ENCODE measurements at regions not wholly inside any gene's neighbourhood (a gene's known extent, or its start where the extent isn't known, plus 50 kb on each side); places are given as distances from the start of the nearest gene placed in this dataset.

DNA sequence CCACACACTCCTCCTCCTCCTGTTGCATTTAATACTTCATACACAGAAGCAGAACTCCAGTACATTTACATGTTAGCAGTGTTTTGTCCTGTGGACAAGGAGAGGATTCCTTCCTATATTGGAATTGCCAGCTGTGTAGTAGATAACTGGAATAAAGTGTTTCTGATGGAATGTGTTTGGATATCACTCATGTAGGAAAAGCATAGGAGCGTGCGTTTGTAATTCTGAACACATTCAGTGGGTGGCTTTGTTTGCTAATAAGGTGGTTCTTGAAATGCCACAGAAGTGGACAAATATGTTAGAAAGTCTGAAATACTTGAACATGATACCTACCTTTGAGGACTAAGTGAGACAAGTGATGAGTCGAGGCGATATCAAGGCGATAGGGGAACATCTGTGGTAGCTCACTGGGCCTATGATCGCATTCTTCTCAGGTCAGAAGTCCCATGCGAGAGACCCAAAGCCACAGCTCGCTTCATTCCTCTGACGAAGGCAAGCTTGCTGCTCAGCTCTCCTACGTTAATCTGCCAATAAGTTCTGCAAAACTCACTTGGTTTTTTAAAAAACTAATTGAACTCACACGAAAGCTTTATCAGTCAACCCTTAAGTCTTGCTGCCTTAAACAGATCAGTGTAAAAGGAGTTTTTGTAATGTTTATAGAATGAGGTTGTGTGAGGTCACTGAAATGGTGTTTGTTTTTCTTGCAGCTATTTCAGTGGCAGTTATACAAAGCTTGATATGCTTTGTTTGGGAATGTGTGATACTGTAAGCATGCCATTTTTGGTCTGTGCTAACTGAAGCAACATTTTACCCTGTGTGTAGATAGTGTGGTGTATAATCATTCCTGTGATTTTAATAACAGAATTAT lies 159.9 kb downstream of the SOX4 start:
- TF ChIP-seq, protein P1, sequence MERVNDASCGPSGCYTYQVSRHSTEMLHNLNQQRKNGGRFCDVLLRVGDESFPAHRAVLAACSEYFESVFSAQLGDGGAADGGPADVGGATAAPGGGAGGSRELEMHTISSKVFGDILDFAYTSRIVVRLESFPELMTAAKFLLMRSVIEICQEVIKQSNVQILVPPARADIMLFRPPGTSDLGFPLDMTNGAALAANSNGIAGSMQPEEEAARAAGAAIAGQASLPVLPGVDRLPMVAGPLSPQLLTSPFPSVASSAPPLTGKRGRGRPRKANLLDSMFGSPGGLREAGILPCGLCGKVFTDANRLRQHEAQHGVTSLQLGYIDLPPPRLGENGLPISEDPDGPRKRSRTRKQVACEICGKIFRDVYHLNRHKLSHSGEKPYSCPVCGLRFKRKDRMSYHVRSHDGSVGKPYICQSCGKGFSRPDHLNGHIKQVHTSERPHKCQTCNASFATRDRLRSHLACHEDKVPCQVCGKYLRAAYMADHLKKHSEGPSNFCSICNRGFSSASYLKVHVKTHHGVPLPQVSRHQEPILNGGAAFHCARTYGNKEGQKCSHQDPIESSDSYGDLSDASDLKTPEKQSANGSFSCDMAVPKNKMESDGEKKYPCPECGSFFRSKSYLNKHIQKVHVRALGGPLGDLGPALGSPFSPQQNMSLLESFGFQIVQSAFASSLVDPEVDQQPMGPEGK (CRISPR knock-in tag; IDR thresholded peaks at IDR 0.05; ENCODE audit: borderline replicate concordance) = no peak
- TF ChIP-seq ISL1 (CRISPR knock-in tag; IDR thresholded peaks at IDR 0.05) (no peak), ZFP30 (CRISPR knock-in tag; IDR thresholded peaks at IDR 0.05) (no peak), CSDC2 (CRISPR knock-in tag; IDR thresholded peaks at IDR 0.05) (no peak), RARB (CRISPR knock-in tag; IDR thresholded peaks at IDR 0.05) (no peak)
- TF ChIP-seq, protein P2, sequence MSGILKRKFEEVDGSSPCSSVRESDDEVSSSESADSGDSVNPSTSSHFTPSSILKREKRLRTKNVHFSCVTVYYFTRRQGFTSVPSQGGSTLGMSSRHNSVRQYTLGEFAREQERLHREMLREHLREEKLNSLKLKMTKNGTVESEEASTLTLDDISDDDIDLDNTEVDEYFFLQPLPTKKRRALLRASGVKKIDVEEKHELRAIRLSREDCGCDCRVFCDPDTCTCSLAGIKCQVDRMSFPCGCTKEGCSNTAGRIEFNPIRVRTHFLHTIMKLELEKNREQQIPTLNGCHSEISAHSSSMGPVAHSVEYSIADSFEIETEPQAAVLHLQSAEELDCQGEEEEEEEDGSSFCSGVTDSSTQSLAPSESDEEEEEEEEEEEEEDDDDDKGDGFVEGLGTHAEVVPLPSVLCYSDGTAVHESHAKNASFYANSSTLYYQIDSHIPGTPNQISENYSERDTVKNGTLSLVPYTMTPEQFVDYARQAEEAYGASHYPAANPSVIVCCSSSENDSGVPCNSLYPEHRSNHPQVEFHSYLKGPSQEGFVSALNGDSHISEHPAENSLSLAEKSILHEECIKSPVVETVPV (CRISPR knock-in tag; IDR thresholded peaks at IDR 0.05) = no peak
